ENCODE measurements at regions not wholly inside any gene's neighbourhood (a gene's known extent, or its start where the extent isn't known, plus 50 kb on each side); places are given as distances from the start of the nearest gene placed in this dataset.

DNA sequence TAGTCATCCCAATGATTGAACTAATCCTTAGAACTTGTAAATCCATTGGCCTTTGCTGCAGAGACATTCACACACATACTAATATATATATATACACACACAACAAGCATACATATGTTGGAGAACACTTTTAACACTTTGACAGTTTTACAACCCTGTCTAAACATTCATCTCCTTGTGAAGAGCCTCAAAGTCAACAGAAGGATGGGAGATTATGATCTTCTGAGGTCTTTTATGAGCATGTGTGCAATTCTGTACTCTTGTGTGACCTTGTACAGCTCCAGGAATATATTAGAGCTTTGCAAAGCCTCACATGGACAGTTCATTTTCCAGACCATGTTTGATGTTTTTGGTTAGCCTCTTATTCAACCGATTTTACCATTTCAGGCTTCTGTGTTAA, 589.0 kb downstream of the NXPH1 start:
- TF ChIP-seq, protein P1, sequence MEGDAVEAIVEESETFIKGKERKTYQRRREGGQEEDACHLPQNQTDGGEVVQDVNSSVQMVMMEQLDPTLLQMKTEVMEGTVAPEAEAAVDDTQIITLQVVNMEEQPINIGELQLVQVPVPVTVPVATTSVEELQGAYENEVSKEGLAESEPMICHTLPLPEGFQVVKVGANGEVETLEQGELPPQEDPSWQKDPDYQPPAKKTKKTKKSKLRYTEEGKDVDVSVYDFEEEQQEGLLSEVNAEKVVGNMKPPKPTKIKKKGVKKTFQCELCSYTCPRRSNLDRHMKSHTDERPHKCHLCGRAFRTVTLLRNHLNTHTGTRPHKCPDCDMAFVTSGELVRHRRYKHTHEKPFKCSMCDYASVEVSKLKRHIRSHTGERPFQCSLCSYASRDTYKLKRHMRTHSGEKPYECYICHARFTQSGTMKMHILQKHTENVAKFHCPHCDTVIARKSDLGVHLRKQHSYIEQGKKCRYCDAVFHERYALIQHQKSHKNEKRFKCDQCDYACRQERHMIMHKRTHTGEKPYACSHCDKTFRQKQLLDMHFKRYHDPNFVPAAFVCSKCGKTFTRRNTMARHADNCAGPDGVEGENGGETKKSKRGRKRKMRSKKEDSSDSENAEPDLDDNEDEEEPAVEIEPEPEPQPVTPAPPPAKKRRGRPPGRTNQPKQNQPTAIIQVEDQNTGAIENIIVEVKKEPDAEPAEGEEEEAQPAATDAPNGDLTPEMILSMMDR (IDR thresholded peaks at IDR 0.05), result no peak
- TF ChIP-seq EP300 (IDR thresholded peaks at IDR 0.05) (no peak), POLR2A (IDR thresholded peaks at IDR 0.05) (no peak)
